Hepatocyte (in vitro differentiated cells): ENCODE measurements at regions not wholly inside any gene's neighbourhood (a gene's known extent, or its start where the extent isn't known, plus 50 kb on each side); places are given as distances from the start of the nearest gene placed in this dataset.

Experiments used
- CTCF ChIP-seq: fragments of 200-600 bp; sonication (generic); IDR thresholded peaks from 2 replicates; pipeline ENCODE4 v1.5.1; 2016; ENCODE audit warnings: antibody characterized with exemption, mild to moderate bottlenecking; ENCODE audit not compliant: poor library complexity
- EZH2 ChIP-seq: fragments of 200-600 bp; sonication (generic); IDR thresholded peaks from 2 replicates; pipeline ENCODE4 v1.6.1; 2016; ENCODE audit warnings: antibody characterized with exemption, mild to moderate bottlenecking, borderline replicate concordance

GRCh38 chr14:80403036-80403435 is 191.7 kb upstream of the DIO2 start:
- no peak for TF ChIP-seq CTCF
- no peak for TF ChIP-seq EZH2
